DOHH2 (cell line): ENCODE measurements at regions not wholly inside any gene's neighbourhood (a gene's known extent, or its start where the extent isn't known, plus 50 kb on each side); places are given as distances from the start of the nearest gene placed in this dataset.
"Not testable (repeated sequence)": the region's sequence is repeated elsewhere in the genome, so short reads cannot be mapped to it uniquely, and the experiment has no call there.

Experiments
- CTCF ChIP-seq: fragments of 200-600 bp; sonication (generic); IDR thresholded peaks from one replicate; pipeline ENCODE4 v1.5.1; 2014; ENCODE audit warnings: antibody characterized with exemption, mild to moderate bottlenecking, low read depth, low read length; ENCODE audit not compliant: poor library complexity, severe bottlenecking
- EZH2phosphoT487 ChIP-seq: fragments of 200-600 bp; sonication (generic); IDR thresholded peaks from 2 replicates; pipeline ENCODE4 v1.6.1; 2017; ENCODE audit warnings: borderline replicate concordance, mild to moderate bottlenecking, antibody characterized with exemption, low read length, moderate library complexity, mixed read lengths

- TF ChIP-seq CTCF, EZH2phosphoT487: not testable (repeated sequence)
These were observed 167.3 kb downstream of the CRLF3 start for GRCh38 chr17:30657148-30657547.
